AML-193 (cell line): ENCODE measurements at regions not wholly inside any gene's neighbourhood (a gene's known extent, or its start where the extent isn't known, plus 50 kb on each side); places are given as distances from the start of the nearest gene placed in this dataset.
"Not testable (repeated sequence)": the region's sequence is repeated elsewhere in the genome, so short reads cannot be mapped to it uniquely, and the experiment has no call there.

Experiments
- DNase-seq, 2 experiments: peaks; one replicate each; lab custom pipeline; 2025; lab: John Stamatoyannopoulos, UW

DNA sequence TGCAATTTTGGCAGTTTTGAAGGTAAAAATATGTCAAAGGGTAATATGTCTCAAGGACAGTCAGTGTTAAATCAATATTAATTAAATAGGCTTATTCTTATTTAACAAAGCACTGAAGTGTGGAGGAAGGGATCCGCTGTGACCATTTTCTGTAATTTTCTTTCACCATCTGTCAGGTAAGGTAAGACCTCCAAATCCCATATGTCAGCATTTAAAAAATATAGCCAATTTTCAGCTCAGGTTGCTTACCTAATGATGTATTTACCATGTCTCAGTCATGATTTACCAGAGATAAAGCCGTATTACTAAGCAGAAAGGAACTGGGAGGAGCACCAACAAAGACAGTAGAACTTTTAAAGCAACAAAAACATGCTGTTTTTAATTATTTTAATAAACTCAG lies 683.9 kb downstream of the CCSER2 start:
- no peak for DNase-seq

DNA sequence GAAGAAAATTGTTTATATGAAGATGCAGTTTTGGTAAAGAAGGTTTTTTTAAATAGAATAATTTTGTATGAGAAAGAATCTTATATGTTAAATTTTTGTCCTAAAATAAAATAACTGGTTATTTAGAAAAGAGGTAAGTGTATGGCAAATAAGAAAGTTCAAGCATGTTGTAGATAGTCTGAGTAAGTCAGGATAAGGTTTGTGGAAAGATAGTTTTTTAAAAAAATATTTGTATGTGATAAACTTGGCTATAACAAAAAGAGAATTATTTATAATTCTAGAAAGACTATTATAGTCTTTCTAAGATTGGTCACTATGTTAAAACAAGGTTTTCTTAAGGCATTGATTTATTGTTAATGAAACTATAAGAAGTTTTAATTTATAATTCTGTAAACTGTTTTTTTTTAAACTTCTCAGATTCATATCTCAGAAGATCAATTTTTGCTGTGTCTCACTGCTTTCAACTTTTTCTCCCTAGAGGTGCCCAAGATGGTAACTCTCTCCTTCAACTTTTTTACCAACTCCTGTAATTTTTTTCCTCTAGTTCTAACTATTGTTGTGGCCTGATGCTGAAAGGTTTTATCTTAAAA lies 698.6 kb downstream of the CCSER2 start:
- DNase-seq = no peak

DNA sequence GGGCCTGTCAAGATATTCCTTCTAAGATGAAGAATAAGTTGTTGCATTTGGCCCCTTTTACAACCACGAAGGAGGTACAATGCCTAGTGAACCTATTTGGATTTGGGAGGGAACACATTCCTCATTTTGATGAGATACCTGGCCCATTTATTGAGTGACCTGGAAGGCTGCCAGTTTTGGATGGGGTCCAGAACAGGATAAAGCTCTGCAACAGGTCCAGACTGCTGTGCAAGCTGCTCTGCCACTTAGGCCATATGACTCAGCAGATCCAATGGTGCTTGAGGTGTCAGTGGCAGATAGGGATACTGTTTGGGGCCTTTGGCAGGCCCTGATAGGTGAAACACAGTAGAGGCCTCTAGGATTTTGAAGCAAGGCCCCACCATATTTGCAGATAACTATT lies 704.6 kb downstream of the CCSER2 start:
- no peak for DNase-seq

DNA sequence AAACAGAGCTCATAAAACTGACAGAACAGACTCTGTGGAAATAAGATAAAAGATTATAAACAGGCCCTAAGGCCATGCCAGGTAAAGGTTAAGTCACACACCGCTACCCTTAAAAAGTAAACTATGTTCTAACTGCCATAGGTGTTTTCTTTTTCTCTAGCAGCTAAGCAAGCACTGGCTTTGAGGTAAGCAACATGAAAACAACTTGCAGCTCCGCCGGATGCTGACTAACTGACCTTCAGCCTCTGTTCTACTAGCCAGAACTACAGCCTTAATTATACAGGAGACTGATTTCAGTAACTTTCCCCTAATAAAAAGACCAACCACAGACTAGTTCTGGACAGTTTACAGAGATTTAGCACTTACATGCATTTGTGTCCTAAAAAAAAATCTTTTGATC lies 708.3 kb downstream of the CCSER2 start:
- no peak for DNase-seq

DNA sequence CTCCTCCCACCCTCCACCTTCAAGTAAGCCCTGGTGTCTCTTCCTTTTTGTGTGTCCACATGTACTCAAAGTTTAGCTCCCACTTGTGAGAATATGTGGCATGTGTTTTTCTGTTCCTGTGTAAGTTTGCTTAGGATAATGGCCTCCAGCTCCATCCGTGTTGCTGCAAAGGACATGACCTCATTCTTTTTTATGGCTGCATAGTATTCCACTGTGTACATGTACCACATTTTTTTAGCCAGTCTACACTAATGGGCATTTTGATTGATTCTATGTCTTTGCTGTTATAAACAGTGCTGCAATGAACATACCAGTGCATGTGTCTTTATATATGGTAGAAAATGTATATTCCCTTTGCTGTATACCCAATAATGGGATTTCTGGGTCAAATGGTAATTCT lies 710.9 kb downstream of the CCSER2 start:
- no peak for DNase-seq

DNA sequence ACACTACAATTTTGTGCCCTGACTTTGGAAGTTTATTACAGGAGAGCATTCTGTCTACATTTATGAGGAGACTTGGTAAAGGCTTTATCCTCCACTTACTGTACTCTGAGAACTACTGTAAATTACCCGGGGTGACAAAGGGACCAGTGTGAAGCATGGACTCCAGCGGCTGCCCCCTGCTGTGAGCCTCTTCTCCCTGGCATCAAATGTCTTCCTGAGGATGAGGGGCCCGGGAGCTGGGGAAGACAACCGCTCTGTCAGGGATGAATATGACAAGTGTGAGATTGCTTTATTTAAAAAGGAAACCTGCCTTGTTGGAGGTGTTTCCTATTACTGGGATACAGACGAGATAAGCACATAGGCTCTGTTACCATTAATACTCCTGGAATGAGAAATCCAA lies 714.8 kb downstream of the CCSER2 start:
- DNase-seq = no peak

DNA sequence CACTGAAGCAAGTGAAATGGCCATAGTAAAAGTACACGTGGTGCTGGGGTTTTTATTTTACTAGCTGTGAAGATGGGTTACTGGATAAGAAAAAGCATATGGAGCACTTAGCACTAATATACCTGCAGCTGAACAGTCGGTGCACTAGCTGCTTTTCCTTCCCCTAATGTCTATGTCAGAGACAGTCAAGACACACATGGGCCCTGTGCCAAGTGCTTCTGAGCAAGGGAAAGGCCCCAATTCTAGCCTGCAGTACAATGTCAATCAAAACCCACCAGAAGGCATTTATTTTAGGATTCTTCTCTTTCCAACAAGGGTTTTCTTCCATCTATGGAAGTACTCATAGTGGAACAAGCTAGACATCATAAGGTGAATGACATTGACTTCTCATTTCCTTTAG lies 716.7 kb downstream of the CCSER2 start:
- no peak for DNase-seq

DNA sequence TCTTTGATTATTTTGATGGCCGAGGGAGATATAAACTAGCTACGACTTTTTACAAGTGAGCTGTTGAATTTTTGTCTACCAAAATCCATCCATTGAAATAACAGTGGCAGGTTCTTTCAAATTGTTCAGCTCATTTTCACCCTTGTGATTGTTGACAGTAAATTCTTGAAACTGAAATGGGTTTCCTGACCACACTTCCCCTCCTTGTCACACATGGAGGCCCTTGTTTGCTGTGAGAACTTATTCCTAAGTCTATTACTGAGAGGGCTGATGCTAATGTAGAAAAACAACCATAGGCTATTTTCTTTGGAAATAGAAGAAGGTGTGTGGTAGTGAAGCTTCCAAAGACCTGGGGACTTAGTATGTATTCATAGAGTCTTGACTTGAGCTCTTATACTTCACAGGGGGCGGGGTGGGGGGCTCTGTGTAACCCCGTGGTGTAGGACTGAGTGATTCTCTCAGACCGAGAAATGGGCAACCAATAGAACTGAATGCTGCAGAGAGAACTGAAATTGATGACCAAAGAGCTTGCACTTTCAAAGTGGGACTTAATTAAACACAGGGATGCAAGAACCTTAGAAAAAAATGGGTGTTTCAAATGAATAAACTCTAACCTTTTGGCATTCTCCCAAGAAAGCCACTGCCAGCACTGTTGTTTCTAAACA lies 718.9 kb downstream of the CCSER2 start:
- no peak for DNase-seq

DNA sequence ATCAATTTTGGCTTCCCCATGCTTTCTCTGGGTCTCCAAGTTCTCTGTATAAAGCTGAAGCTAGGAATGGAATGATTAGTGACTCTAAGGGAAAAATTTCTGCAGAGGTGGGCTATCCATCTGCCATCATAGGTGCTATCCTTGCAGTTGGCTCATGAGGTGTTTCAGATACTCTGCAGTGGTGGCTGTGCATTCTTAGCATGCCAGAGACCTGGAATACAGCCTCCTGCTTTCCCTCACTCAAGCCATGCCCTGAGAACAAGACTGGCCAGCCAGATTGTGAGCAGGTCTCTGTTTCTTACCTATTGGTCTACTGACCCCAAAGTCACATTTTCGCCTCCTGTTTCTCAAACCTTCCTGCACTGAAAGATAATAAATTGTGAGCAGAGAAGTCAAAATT lies 719.6 kb downstream of the CCSER2 start:
- DNase-seq = no peak

DNA sequence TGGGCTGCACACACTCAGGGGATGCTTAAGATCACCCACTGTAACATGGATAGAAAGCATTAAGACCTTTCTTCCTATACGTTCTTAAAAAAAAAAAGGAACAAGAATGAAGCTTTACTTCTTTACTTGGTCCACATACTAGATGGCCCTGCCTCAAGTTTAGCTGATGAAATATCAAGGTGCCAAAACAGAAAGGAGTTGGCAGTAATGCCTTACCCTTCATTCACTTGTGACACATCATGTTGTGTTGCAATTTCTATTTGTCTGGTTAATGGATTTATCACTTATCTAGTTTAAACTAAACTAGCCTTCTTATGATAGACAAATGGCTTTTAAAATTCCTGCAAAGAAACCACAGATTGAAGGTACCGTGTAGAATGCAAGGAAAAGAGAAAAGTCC lies 720.3 kb downstream of the CCSER2 start:
- DNase-seq = no peak

DNA sequence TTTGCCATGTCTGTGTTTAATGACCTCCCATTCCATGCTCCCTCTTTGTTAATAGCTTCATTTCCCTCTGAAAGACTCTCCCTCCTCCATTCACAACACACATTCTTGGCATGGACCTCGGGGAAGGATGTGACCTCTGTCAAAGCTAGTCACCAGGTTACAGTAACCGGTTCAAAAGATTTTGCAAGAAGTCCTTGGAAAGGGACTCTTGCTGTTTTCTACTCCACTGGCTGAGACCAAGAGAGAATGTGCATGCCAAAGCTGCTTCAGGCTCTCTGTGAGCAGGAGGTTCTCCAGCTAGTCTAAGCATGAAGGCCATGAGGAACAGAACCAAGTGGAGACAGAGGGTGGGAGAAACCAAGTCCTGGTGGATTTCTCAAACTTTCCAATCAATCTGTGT lies 732.6 kb downstream of the CCSER2 start:
- DNase-seq = no peak

DNA sequence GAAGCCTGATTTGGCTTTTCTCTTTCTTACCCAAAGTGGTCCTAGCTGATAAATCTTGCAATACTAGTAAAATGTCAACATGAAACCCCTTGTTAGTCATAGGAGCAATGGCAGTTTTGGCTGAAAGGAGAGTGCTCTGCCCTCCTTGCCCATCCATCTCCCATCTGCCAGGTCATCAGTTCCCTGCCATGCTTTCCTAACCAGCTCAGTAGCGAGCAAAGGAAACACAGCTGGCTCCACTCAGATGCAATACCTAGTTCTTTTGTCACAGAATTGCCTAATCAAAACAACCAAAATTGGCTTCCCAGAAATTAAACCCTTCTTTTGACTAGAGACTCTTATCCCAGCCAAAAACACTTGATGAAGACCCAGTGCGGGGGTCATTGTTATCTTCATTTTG lies 733.0 kb downstream of the CCSER2 start:
- DNase-seq = no peak

DNA sequence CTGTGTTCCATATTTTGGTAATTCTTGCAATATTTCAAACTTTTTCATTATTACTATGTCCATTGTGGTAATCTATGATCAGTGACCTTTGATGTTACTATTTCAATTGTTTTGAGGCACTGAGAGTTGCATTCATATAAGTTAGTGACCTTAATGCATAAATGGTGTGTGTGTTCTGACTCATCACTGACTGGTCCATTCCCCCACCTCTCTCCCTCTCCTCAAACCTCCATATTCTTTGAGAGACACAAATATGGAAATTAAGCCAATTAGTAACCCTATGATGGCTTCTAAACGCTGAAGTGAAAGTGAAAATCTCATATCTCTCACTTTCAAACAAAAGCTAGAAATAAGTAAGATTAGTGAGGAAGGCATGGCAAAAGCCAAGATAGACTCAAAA lies 739.6 kb downstream of the CCSER2 start:
- DNase-seq = no peak

DNA sequence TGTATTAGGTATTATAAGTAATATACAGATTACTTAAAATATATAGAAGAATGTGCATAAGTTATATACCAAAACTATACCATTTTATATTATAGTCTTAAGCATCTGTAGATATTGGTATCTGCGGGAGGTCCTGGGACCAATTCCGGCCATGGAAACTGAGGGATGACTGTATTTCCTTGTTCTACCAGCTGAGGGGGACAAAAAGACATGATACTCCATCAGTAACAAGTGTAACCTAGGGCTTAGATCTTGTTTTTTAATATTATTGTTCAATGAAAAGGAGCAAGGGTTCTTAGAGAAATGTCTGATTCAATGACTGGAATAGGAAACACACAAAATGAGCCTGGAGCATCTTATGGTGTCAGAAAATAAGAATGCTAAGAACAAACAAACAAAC lies 752.5 kb downstream of the CCSER2 start:
- DNase-seq = no peak

DNA sequence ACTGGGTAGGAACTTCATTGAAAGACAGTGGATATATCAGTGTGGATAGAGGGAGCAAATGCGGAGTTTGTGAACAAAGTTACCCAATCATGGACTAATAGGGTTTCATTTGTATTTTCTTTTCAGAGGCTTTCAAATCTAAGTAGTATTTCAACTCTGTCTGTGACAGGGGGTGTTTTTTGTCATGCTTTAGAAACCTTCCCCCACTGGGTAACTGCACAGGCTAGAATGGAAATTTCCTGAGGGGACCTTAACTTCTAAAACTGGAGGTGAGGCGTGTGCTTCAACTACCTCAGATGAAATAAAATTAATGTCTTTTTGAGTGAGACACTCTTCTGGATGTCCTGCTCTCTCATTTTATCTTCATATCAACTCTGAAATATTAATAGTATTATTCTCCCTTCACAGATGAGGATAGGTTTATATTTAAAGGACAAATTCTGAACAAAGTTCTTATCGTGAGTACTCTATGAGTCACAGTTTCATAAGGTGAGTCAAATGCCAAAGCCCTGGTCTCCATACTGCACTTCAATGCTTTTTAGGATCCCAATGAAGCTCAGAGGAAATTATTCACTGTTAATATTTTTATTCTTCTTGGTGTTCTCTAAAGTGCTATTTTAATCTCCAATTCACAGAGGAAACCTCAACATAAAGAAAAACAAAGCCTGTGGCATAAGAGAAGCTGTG lies 770.6 kb downstream of the CCSER2 start:
- DNase-seq = no peak

DNA sequence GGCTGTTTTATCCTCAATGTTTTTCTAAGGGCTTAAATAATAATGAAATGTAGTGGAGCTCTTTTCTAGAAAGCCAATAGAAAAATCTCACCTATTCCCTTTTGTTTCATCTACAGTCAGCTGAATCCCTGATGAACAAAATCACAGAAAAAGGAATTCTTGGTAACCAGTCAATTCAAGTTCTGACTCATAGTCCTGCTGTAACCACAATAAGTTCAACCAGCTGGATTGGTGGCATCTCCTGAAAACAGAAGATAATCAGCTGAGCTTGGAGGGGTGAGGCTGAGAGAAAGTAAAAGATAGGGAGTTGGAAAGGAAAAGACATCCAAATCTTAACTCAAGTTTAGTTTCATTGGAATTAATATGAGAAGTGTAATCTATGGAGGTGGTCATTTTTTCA lies 772.1 kb downstream of the CCSER2 start:
- DNase-seq = no peak

DNA sequence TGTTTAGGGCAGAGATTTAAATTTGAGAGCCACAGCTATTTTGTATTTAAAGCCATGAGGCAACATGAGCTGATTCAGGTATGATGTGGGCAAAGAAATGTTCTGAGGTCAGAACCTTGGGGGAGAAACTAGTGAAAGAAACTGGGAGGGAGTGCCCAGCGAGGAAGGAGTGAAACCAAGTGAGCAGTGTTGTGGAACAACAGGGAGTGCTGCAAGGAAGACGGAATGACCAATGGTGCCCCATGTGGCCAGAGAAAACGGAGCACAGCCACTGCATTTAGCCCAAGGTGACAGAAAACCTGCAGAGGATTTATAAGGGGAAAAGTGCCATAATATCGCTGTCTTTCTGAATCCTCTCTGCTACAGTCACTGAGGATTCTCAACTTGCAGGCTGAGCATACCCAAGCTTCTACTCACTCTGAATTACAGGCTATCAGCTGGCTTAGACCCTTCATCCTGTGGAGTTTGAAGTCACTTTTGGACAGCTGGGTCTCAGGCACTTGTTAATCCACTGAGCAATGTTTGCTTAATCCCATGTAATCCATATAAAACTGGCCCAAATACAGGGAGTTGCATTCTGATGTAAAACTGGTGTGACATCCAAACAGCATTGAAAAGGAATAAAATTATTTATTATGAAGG lies 777.3 kb downstream of the CCSER2 start:
- no peak for DNase-seq

DNA sequence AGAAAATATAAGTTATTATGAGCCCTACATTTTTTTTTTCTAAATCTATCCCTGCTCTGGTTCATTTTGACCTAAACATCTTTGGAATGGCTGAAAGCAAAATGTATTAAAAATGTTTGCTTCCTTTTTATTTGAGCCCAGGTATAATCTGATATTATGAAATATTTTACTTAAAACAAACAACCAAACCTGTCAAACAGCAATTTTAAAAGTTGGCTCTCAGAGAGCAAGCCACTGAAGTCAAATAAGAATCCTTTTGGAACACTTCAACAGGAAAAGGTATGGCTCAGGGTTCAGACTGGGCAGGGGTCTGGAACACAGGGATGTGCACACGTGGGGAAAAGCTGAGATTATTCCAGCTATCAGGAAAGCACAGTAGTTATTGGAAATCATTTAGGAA lies 782.9 kb downstream of the CCSER2 start:
- DNase-seq = no peak

DNA sequence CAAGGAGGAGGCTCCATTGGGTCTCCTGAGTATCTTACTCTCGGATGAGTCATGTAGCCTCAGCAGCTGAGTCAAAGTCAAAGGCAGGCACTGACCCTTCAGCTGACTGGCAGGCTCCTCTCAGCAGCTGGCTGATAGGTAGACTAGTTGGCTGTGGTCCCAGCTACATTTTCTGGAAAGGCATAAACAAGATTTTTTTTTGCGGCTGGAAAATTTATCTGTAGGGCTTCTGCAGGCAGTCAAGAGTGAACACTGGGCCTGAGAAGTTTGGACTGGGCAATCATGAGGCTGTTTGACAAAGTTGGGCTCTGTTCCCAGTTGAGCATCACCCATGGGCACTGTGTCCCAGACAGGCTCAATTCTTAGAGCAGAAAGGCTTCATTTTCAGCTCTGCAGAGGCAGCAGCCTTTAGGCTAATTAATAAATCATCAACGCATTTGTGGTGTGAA lies 796.2 kb downstream of the CCSER2 start:
- no peak for DNase-seq

DNA sequence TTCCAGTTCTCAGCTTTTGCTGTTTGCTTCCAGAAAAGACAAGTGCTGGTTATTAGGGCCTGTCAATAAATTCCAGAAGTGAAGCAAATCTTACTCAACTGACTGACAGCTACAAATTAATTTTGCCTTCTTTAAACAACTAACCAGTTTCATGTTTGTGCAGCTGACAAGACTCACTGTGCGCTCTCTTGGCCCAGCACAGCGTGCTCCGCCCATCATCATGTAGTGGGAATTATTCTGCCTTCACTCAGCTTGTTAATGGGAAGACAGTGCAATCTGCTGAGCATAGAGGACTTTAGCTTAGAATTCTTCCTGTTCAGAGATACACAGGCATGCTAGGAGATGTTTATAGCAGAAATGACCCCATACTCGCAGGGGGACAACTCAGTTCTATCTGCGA lies 808.9 kb downstream of the CCSER2 start:
- no peak for DNase-seq

DNA sequence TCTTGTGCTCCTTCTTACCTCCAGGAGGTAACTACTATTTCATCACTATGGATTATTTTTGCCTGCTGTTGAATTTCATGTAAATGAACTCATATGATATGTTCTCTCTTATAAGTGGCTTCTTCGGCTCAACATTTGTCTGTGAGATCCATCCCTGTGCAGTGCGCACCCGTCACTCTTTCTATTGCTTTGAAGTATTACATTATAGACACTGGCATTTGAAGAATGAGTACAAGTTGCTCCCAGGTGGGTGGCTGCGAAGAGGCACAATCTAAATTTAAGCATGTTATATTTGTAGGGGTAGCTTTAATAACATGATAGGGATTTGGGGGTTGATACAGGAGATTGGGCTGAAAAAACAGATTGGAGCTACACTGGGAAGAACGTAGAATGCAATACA lies 809.7 kb downstream of the CCSER2 start:
- DNase-seq = no peak

DNA sequence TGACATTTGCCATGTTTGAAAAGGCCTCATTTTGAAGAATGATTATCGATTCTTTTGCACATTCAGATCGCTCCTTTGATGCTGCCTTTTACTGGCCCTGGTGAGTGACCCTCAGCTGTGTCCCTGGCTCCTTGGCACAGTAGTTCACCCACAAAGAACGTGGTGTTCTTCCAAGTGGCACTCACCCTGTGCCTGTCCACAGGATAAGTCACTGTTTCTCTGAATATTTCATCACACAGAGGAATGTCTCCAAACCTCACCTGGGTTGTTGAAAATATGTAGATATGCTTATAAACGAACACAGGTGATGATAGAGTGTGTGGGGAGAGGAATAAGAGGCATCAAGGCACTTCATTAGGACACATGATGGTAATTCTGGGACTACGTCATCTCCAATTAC lies 810.7 kb downstream of the CCSER2 start:
- no peak for DNase-seq

DNA sequence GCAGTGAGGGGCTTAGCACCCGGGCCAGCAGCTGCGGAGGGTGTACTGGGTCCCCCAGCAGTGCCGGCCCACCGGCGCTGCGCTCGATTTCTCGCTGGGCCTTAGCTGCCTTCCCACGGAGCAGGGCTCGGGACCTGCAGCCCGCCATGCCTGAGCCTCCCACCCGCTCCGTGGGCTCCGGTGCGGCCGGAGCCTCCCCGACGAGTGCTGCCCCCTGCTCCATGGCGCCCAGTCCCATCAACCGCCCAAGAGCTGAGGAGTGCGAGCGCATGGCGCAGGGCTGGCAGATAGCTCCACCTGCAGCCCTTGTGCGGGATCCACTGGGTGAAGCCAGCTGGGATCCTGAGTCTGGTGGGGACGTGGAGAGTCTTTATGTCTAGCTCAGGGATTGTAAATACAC lies 813.1 kb downstream of the CCSER2 start:
- not testable (repeated sequence) for DNase-seq
